WTC11 (cell line): ENCODE measurements at regions not wholly inside any gene's neighbourhood (a gene's known extent, or its start where the extent isn't known, plus 50 kb on each side); places are given as distances from the start of the nearest gene placed in this dataset.

Experiments used
- ATAC-seq: fragments of 200-7000 bp; cut with Tn5 transposase; 2 replicates; pipeline ENCODE4 v1.10.0; 2021; ENCODE audit warnings: mild to moderate bottlenecking, moderate library complexity
- CTCF ChIA-PET: fragments of 300-600 bp; sonication (Branson Sonifier 250); formaldehyde crosslinking; loops from one replicate; lab custom pipeline; 2021; ENCODE audit warnings: antibody characterized with exemption; lab: Charles Lee
- POLR2A ChIA-PET: fragments of 350-600 bp; sonication (Branson Sonifier 250); formaldehyde crosslinking; loops from one replicate; lab custom pipeline; 2021; ENCODE audit warnings: antibody characterized with exemption; lab: Charles Lee
- DNase-seq: peaks from one replicate; pipeline ENCODE4 v3.0.0; 2021; ENCODE audit warnings: low spot score
- H3K27ac Mint-ChIP-seq: 2 replicates; pipeline ENCODE4 v1.8.0; 2021; ENCODE audit warnings: mixed read lengths
- H3K27me3 Mint-ChIP-seq: 2 replicates; pipeline ENCODE4 v1.8.0; 2021; ENCODE audit warnings: low read depth, mild to moderate bottlenecking, moderate library complexity, mixed read lengths
- H3K36me3 Mint-ChIP-seq: 2 replicates; pipeline ENCODE4 v1.8.0; 2021; ENCODE audit warnings: mixed read lengths
- H3K4me1 Mint-ChIP-seq: 2 replicates; pipeline ENCODE4 v1.8.0; 2022; ENCODE audit warnings: mixed read lengths
- H3K4me3 Mint-ChIP-seq: 2 replicates; pipeline ENCODE4 v1.8.0; 2021; ENCODE audit warnings: mild to moderate bottlenecking, moderate library complexity, mixed read lengths
- H3K9me3 Mint-ChIP-seq: 2 replicates; pipeline ENCODE4 v1.8.0; 2021; ENCODE audit warnings: mixed read lengths
- GABPB1 ChIP-seq: sonication (generic); formaldehyde crosslinking; IDR thresholded peaks from 2 replicates; pipeline ENCODE4 v1.8.1; 2023; ENCODE audit warnings: mild to moderate bottlenecking, missing genetic modification reagents
- GRHL2 ChIP-seq: fragments of 250-450 bp; sonication (Bioruptor Pico); IDR thresholded peaks from 2 replicates; pipeline ENCODE4 v1.8.0; 2022; ENCODE audit warnings: mild to moderate bottlenecking, moderate library complexity; ENCODE audit not compliant: insufficient replicate concordance, severe bottlenecking
- KAT7 ChIP-seq: sonication (generic); formaldehyde crosslinking; IDR thresholded peaks from 2 replicates; pipeline ENCODE4 v1.8.1; 2023; ENCODE audit warnings: missing genetic modification reagents, mild to moderate bottlenecking, borderline replicate concordance
- NFE2L1 ChIP-seq: sonication (generic); formaldehyde crosslinking; IDR thresholded peaks from 2 replicates; pipeline ENCODE4 v1.8.1; 2023; ENCODE audit warnings: missing genetic modification reagents
- SMAD4 ChIP-seq: sonication (generic); formaldehyde crosslinking; IDR thresholded peaks from 2 replicates; pipeline ENCODE4 v1.8.0; 2022; ENCODE audit warnings: mild to moderate bottlenecking, missing genetic modification reagents
- TCF7 ChIP-seq: sonication (generic); formaldehyde crosslinking; IDR thresholded peaks from 2 replicates; pipeline ENCODE4 v1.8.0; 2022; ENCODE audit warnings: mild to moderate bottlenecking, low read depth, missing genetic modification reagents, moderate library complexity
- ZNF416 ChIP-seq: fragments of 250-450 bp; sonication (Bioruptor Pico); IDR thresholded peaks from 2 replicates; pipeline ENCODE4 v1.9.0; 2021; ENCODE audit warnings: mild to moderate bottlenecking, inconsistent platforms
- TF ChIP-seq, protein P1 (sequence below): sonication (generic); formaldehyde crosslinking; IDR thresholded peaks from 2 replicates; pipeline ENCODE4 v1.8.1; 2023; ENCODE audit warnings: mild to moderate bottlenecking, moderate library complexity, missing genetic modification reagents
- TF ChIP-seq, protein P2 (sequence below): sonication (generic); formaldehyde crosslinking; IDR thresholded peaks from 2 replicates; pipeline ENCODE4 v1.8.1; 2023; ENCODE audit warnings: mild to moderate bottlenecking, missing genetic modification reagents
- TF ChIP-seq, protein P3 (sequence below): fragments of 250-450 bp; sonication (Bioruptor Pico); IDR thresholded peaks from 2 replicates; pipeline ENCODE4 v1.9.0; 2021; ENCODE audit warnings: moderate library complexity, mild to moderate bottlenecking, inconsistent platforms, borderline replicate concordance
- TF ChIP-seq, protein P4 (sequence below): sonication (generic); formaldehyde crosslinking; IDR thresholded peaks from 2 replicates; pipeline ENCODE4 v1.8.1; 2023; ENCODE audit warnings: mild to moderate bottlenecking, missing genetic modification reagents, borderline replicate concordance
- TF ChIP-seq, protein P5 (sequence below): sonication (generic); formaldehyde crosslinking; IDR thresholded peaks from 2 replicates; pipeline ENCODE4 v1.8.1; 2023; ENCODE audit warnings: mild to moderate bottlenecking, missing genetic modification reagents, moderate library complexity
- TF ChIP-seq, protein P6 (sequence below): sonication (generic); formaldehyde crosslinking; IDR thresholded peaks from 2 replicates; pipeline ENCODE4 v1.8.0; 2022; ENCODE audit warnings: missing genetic modification reagents

DNA sequence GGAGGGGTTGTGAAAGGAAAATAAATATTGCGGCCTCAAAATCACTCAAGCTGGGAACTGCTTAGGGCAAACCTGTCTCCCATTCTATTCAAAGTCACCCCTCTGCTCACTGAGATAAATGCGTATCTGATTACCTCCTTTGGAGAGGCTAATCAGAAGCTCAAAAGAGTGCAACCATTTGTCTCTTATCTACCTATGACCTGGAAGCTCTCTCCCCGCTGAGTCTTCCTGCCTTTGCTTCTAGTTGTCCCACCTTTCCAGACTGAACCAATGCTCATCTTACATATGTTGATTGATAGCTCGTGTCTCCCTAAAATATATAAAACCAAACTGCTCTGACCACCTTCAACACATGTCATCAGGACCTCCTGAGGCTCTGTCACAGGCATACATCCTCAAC lies 91.6 kb upstream of the CAMK1G start (continued):
- TF ChIP-seq, protein P1, sequence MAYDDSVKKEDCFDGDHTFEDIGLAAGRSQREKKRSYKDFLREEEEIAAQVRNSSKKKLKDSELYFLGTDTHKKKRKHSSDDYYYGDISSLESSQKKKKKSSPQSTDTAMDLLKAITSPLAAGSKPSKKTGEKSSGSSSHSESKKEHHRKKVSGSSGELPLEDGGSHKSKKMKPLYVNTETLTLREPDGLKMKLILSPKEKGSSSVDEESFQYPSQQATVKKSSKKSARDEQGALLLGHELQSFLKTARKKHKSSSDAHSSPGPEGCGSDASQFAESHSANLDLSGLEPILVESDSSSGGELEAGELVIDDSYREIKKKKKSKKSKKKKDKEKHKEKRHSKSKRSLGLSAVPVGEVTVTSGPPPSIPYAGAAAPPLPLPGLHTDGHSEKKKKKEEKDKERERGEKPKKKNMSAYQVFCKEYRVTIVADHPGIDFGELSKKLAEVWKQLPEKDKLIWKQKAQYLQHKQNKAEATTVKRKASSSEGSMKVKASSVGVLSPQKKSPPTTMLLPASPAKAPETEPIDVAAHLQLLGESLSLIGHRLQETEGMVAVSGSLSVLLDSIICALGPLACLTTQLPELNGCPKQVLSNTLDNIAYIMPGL (CRISPR knock-in tag), result no peak

DNA sequence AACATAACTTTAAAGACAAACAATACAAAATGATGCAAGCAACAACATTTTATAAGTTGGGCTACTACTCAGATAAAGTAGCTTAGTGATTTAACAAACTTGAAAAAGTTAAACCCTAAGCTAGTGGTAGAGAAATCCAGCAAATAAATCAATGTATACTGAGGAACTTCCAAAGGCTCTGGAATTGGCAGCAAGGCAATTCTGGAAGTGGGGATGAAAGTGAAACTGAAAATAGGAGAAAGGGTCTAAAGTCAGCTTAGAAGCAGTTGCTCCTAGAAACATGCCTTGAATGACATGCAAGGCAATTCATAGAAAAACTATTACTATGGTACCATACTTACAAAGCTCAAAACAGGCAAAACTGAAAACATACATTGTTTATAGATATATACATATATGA lies 90.0 kb upstream of the CAMK1G start:
- ChIA-PET CTCF (interaction anchor here (0.9 to 5.7 kb wide), 4 partner anchors 20 to 285 kb away, joined by 3 to 22 read pairs (median 4); no protein-coding TSS in a partner anchor), POLR2A (no interaction called here)
- no peak for DNase-seq
- H3K4me3 Mint-ChIP-seq, result no peak overlapping the region
- TF ChIP-seq TCF7 (CRISPR knock-in tag) (no peak), NFE2L1 (CRISPR knock-in tag) (no peak), ZNF416 (CRISPR knock-in tag) (no peak), GRHL2 (no peak), SMAD4 (CRISPR knock-in tag) (no peak), GABPB1 (no peak)
- TF ChIP-seq, protein P2, sequence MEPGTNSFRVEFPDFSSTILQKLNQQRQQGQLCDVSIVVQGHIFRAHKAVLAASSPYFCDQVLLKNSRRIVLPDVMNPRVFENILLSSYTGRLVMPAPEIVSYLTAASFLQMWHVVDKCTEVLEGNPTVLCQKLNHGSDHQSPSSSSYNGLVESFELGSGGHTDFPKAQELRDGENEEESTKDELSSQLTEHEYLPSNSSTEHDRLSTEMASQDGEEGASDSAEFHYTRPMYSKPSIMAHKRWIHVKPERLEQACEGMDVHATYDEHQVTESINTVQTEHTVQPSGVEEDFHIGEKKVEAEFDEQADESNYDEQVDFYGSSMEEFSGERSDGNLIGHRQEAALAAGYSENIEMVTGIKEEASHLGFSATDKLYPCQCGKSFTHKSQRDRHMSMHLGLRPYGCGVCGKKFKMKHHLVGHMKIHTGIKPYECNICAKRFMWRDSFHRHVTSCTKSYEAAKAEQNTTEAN, result no peak
- TF ChIP-seq, protein P3, sequence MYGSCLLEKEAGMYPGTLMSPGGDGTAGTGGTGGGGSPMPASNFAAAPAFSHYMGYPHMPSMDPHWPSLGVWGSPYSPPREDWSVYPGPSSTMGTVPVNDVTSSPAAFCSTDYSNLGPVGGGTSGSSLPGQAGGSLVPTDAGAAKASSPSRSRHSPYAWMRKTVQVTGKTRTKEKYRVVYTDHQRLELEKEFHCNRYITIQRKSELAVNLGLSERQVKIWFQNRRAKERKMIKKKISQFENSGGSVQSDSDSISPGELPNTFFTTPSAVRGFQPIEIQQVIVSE (CRISPR knock-in tag), result no peak
- TF ChIP-seq, protein P4, sequence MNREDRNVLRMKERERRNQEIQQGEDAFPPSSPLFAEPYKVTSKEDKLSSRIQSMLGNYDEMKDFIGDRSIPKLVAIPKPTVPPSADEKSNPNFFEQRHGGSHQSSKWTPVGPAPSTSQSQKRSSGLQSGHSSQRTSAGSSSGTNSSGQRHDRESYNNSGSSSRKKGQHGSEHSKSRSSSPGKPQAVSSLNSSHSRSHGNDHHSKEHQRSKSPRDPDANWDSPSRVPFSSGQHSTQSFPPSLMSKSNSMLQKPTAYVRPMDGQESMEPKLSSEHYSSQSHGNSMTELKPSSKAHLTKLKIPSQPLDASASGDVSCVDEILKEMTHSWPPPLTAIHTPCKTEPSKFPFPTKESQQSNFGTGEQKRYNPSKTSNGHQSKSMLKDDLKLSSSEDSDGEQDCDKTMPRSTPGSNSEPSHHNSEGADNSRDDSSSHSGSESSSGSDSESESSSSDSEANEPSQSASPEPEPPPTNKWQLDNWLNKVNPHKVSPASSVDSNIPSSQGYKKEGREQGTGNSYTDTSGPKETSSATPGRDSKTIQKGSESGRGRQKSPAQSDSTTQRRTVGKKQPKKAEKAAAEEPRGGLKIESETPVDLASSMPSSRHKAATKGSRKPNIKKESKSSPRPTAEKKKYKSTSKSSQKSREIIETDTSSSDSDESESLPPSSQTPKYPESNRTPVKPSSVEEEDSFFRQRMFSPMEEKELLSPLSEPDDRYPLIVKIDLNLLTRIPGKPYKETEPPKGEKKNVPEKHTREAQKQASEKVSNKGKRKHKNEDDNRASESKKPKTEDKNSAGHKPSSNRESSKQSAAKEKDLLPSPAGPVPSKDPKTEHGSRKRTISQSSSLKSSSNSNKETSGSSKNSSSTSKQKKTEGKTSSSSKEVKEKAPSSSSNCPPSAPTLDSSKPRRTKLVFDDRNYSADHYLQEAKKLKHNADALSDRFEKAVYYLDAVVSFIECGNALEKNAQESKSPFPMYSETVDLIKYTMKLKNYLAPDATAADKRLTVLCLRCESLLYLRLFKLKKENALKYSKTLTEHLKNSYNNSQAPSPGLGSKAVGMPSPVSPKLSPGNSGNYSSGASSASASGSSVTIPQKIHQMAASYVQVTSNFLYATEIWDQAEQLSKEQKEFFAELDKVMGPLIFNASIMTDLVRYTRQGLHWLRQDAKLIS (CRISPR knock-in tag), result no peak
- H3K27ac Mint-ChIP-seq, result no peak overlapping the region
- H3K9me3 Mint-ChIP-seq, result peaks cover 30% of the 10 kb centered on the region
- H3K36me3 Mint-ChIP-seq, result peaks cover 19% of the 10 kb centered on the region
- peaks cover 32% of the 10 kb centered on the region for H3K4me1 Mint-ChIP-seq
- ATAC-seq, result no peak
- no peaks in the 10 kb centered on the region; the same call in 1 of the 2 replicates for H3K27me3 Mint-ChIP-seq

DNA sequence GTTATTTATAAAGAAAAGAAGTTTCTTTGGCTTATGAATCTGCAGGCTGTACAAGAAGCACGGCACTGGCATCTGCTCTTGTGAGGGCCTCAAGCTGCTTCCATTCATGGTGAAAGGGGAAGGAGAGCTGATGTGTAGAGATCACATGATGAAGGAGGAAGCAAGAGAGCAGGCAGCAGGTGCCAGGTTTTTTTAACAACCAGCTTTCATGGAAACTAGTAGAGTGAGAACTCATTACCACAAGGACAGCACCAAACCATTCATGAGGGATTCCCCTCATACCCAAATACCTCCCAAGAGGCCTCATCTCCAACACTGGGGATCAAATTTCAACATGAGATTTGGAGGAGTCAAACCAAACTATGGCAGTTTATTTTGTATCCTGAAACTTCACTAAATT lies 85.8 kb upstream of the CAMK1G start:
- CTCF ChIA-PET, result interaction anchor here (0.7 kb wide), 1 partner anchor 68 kb away, joined by 3 read pairs; no protein-coding TSS in a partner anchor
- no peak overlapping the region for H3K27ac Mint-ChIP-seq
- TF ChIP-seq, protein P5, sequence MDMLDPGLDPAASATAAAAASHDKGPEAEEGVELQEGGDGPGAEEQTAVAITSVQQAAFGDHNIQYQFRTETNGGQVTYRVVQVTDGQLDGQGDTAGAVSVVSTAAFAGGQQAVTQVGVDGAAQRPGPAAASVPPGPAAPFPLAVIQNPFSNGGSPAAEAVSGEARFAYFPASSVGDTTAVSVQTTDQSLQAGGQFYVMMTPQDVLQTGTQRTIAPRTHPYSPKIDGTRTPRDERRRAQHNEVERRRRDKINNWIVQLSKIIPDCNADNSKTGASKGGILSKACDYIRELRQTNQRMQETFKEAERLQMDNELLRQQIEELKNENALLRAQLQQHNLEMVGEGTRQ (CRISPR knock-in tag), result no peak
- no peak for TF ChIP-seq KAT7
- TF ChIP-seq, protein P6, sequence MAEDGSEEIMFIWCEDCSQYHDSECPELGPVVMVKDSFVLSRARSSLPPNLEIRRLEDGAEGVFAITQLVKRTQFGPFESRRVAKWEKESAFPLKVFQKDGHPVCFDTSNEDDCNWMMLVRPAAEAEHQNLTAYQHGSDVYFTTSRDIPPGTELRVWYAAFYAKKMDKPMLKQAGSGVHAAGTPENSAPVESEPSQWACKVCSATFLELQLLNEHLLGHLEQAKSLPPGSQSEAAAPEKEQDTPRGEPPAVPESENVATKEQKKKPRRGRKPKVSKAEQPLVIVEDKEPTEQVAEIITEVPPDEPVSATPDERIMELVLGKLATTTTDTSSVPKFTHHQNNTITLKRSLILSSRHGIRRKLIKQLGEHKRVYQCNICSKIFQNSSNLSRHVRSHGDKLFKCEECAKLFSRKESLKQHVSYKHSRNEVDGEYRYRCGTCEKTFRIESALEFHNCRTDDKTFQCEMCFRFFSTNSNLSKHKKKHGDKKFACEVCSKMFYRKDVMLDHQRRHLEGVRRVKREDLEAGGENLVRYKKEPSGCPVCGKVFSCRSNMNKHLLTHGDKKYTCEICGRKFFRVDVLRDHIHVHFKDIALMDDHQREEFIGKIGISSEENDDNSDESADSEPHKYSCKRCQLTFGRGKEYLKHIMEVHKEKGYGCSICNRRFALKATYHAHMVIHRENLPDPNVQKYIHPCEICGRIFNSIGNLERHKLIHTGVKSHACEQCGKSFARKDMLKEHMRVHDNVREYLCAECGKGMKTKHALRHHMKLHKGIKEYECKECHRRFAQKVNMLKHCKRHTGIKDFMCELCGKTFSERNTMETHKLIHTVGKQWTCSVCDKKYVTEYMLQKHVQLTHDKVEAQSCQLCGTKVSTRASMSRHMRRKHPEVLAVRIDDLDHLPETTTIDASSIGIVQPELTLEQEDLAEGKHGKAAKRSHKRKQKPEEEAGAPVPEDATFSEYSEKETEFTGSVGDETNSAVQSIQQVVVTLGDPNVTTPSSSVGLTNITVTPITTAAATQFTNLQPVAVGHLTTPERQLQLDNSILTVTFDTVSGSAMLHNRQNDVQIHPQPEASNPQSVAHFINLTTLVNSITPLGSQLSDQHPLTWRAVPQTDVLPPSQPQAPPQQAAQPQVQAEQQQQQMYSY (CRISPR knock-in tag), result peak; percentile 36; the same call in 1 of the 2 replicates
- ATAC-seq, result no peak
- peaks cover 11% of the 10 kb centered on the region for H3K4me1 Mint-ChIP-seq
- H3K27me3 Mint-ChIP-seq, result no peaks in the 10 kb centered on the region; the same call in 1 of the 2 replicates
- H3K9me3 Mint-ChIP-seq, result peaks cover 54% of the 10 kb centered on the region
- no peak for DNase-seq
- H3K4me3 Mint-ChIP-seq, result no peak overlapping the region
- POLR2A ChIA-PET, result no interaction called here
- peaks cover 33% of the 10 kb centered on the region for H3K36me3 Mint-ChIP-seq
